ENCODE measurements at regions not wholly inside any gene's neighbourhood (a gene's known extent, or its start where the extent isn't known, plus 50 kb on each side); places are given as distances from the start of the nearest gene placed in this dataset.

- H3K4me1 ChIP-seq (ENCODE audit: low read length) = no peaks in the 10 kb centered on the region
- H3K9me2 ChIP-seq (replicated peaks; ENCODE audit: insufficient read depth, low read length) = no peaks in the 10 kb centered on the region
- H3K27me3 ChIP-seq (replicated peaks; ENCODE audit: insufficient read depth, low read length) = no peaks in the 10 kb centered on the region
- no peak overlapping the region for H3K4me2 ChIP-seq (ENCODE audit: low read depth, low read length)
- no peaks in the 10 kb centered on the region for H3K9me3 ChIP-seq (replicated peaks; ENCODE audit: insufficient read depth, low read length)
- H3F3A ChIP-seq (ENCODE audit: insufficient read depth, low read length) = no peaks in the 10 kb centered on the region
- DNase-seq = no peak
- H4K20me1 ChIP-seq (ENCODE audit: insufficient read depth, low read length) = no peaks in the 10 kb centered on the region
- H3K9ac ChIP-seq (ENCODE audit: low read length) = no peak overlapping the region
- H2AFZ ChIP-seq (ENCODE audit: low read length) = no peak overlapping the region
- no peak overlapping the region for H3K27ac ChIP-seq (ENCODE audit: low read length)
- H3K4me3 ChIP-seq (ENCODE audit: low read length) = no peak overlapping the region
- no peaks in the 10 kb centered on the region for H3K36me3 ChIP-seq (replicated peaks; ENCODE audit: insufficient read depth, low read length)
- TF ChIP-seq EZH2phosphoT487 (IDR thresholded peaks at IDR 0.05; ENCODE audit: low read length) (no peak), EZH2 (optimal IDR thresholded peaks at IDR 0.05; ENCODE audit: low read depth, low read length) (no peak), CTCF (IDR thresholded peaks at IDR 0.05; ENCODE audit: low read length) (no peak)
- no peaks in the 10 kb centered on the region for H3K79me2 ChIP-seq (ENCODE audit: low read length)
Measured at GRCh38 chr21:38610623-38611251, 112.5 kb upstream of the ERG start.

- H3F3A ChIP-seq (ENCODE audit: insufficient read depth, low read length) = no peaks in the 10 kb centered on the region
- H3K9me3 ChIP-seq (replicated peaks; ENCODE audit: insufficient read depth, low read length) = no peaks in the 10 kb centered on the region
- no peak overlapping the region for H3K4me3 ChIP-seq (ENCODE audit: low read length)
- no peaks in the 10 kb centered on the region for H4K20me1 ChIP-seq (ENCODE audit: insufficient read depth, low read length)
- H3K4me1 ChIP-seq (ENCODE audit: low read length) = no peaks in the 10 kb centered on the region
- H3K9ac ChIP-seq (ENCODE audit: low read length) = no peak overlapping the region
- H3K79me2 ChIP-seq (ENCODE audit: low read length) = no peaks in the 10 kb centered on the region
- H3K36me3 ChIP-seq (replicated peaks; ENCODE audit: insufficient read depth, low read length) = no peaks in the 10 kb centered on the region
- no peak for DNase-seq
- no peak for TF ChIP-seq EZH2phosphoT487 (IDR thresholded peaks at IDR 0.05; ENCODE audit: low read length)
- H3K27ac ChIP-seq (ENCODE audit: low read length) = no peak overlapping the region
- no peak overlapping the region for H2AFZ ChIP-seq (ENCODE audit: low read length)
- no peak overlapping the region for H3K4me2 ChIP-seq (ENCODE audit: low read depth, low read length)
- H3K9me2 ChIP-seq (replicated peaks; ENCODE audit: insufficient read depth, low read length) = no peaks in the 10 kb centered on the region
- no peaks in the 10 kb centered on the region for H3K27me3 ChIP-seq (replicated peaks; ENCODE audit: insufficient read depth, low read length)
Measured at GRCh38 chr21:38611277-38611676, 113.0 kb upstream of the ERG start.

GRCh38 chr21:38613686-38614085, 115.4 kb upstream of the ERG start:
- no peak overlapping the region for H3K4me2 ChIP-seq (ENCODE audit: low read depth, low read length)
- no peak for DNase-seq
- H3K27me3 ChIP-seq (replicated peaks; ENCODE audit: insufficient read depth, low read length) = no peaks in the 10 kb centered on the region
- H3K9ac ChIP-seq (ENCODE audit: low read length) = no peak overlapping the region
- no peaks in the 10 kb centered on the region for H3K36me3 ChIP-seq (replicated peaks; ENCODE audit: insufficient read depth, low read length)
- no peaks in the 10 kb centered on the region for H3F3A ChIP-seq (ENCODE audit: insufficient read depth, low read length)
- no peak overlapping the region for H3K4me3 ChIP-seq (ENCODE audit: low read length)
- H2AFZ ChIP-seq (ENCODE audit: low read length) = no peak overlapping the region
- H4K20me1 ChIP-seq (ENCODE audit: insufficient read depth, low read length) = no peaks in the 10 kb centered on the region
- no peaks in the 10 kb centered on the region for H3K79me2 ChIP-seq (ENCODE audit: low read length)
- no peaks in the 10 kb centered on the region for H3K9me3 ChIP-seq (replicated peaks; ENCODE audit: insufficient read depth, low read length)
- H3K4me1 ChIP-seq (ENCODE audit: low read length) = no peaks in the 10 kb centered on the region
- no peaks in the 10 kb centered on the region for H3K9me2 ChIP-seq (replicated peaks; ENCODE audit: insufficient read depth, low read length)
- H3K27ac ChIP-seq (ENCODE audit: low read length) = no peak overlapping the region
- TF ChIP-seq CTCF (IDR thresholded peaks at IDR 0.05; ENCODE audit: low read length) (no peak), EZH2phosphoT487 (IDR thresholded peaks at IDR 0.05; ENCODE audit: low read length) (no peak), EZH2 (optimal IDR thresholded peaks at IDR 0.05; ENCODE audit: low read depth, low read length) (no peak)

- H3K4me1 ChIP-seq (ENCODE audit: low read length) = no peaks in the 10 kb centered on the region
- H3K79me2 ChIP-seq (ENCODE audit: low read length) = no peaks in the 10 kb centered on the region
- H3K9me2 ChIP-seq (replicated peaks; ENCODE audit: insufficient read depth, low read length) = no peaks in the 10 kb centered on the region
- no peak for DNase-seq
- H3K9ac ChIP-seq (ENCODE audit: low read length) = no peak overlapping the region
- no peak for TF ChIP-seq EZH2phosphoT487 (IDR thresholded peaks at IDR 0.05; ENCODE audit: low read length)
- no peak for TF ChIP-seq CTCF (IDR thresholded peaks at IDR 0.05; ENCODE audit: low read length)
- TF ChIP-seq EZH2 (optimal IDR thresholded peaks at IDR 0.05; ENCODE audit: low read depth, low read length) = no peak
- H4K20me1 ChIP-seq (ENCODE audit: insufficient read depth, low read length) = no peaks in the 10 kb centered on the region
- no peaks in the 10 kb centered on the region for H3K9me3 ChIP-seq (replicated peaks; ENCODE audit: insufficient read depth, low read length)
- no peaks in the 10 kb centered on the region for H3F3A ChIP-seq (ENCODE audit: insufficient read depth, low read length)
- H2AFZ ChIP-seq (ENCODE audit: low read length) = no peak overlapping the region
- no peaks in the 10 kb centered on the region for H3K27me3 ChIP-seq (replicated peaks; ENCODE audit: insufficient read depth, low read length)
- H3K4me3 ChIP-seq (ENCODE audit: low read length) = no peak overlapping the region
- H3K27ac ChIP-seq (ENCODE audit: low read length) = no peak overlapping the region
- no peaks in the 10 kb centered on the region for H3K36me3 ChIP-seq (replicated peaks; ENCODE audit: insufficient read depth, low read length)
- H3K4me2 ChIP-seq (ENCODE audit: low read depth, low read length) = no peak overlapping the region
Measured at GRCh38 chr21:38614558-38614957, 116.3 kb upstream of the ERG start.

All from MM.1S (cell line).